GM21723 (cell line): ENCODE measurements at regions not wholly inside any gene's neighbourhood (a gene's known extent, or its start where the extent isn't known, plus 50 kb on each side); places are given as distances from the start of the nearest gene placed in this dataset.
"Not testable (repeated sequence)": the region's sequence is repeated elsewhere in the genome, so short reads cannot be mapped to it uniquely, and the experiment has no call there.

Source experiments
- ATAC-seq: cut with Tn5 transposase; IDR thresholded peaks from one replicate; pipeline ENCODE4 v1.9.1; 2021; ENCODE audit warnings: mild to moderate bottlenecking, moderate library complexity; ENCODE audit not compliant: unreplicated experiment

- not testable (repeated sequence) for ATAC-seq
These were observed 886.7 kb downstream of the FAT4 start for GRCh38 chr4:126201251-126202138.

- no peak for ATAC-seq
These were observed 887.5 kb downstream of the FAT4 start for GRCh38 chr4:126202226-126202625.

- no peak for ATAC-seq
These were observed 893.2 kb downstream of the FAT4 start for GRCh38 chr4:126207910-126208309.

- no peak for ATAC-seq
These were observed 894.4 kb downstream of the FAT4 start for GRCh38 chr4:126209147-126209546.

GRCh38 chr4:126213996-126214395 is 899.2 kb downstream of the FAT4 start:
- no peak for ATAC-seq

- ATAC-seq: no peak
These were observed 901.0 kb downstream of the FAT4 start for GRCh38 chr4:126215759-126216158.

GRCh38 chr4:126216611-126217010 is 901.9 kb downstream of the FAT4 start:
- no peak for ATAC-seq

- ATAC-seq: no peak
These were observed 906.5 kb downstream of the FAT4 start for GRCh38 chr4:126221282-126221681.

- ATAC-seq: no peak
These were observed 907.1 kb downstream of the FAT4 start for GRCh38 chr4:126221717-126222340.

- ATAC-seq: no peak
These were observed 909.1 kb downstream of the FAT4 start for GRCh38 chr4:126223784-126224407.

GRCh38 chr4:126227428-126227827 is 912.7 kb downstream of the FAT4 start:
- ATAC-seq: no peak

- no peak for ATAC-seq
These were observed 915.5 kb downstream of the FAT4 start for GRCh38 chr4:126230269-126230668.

GRCh38 chr4:126233483-126233882 is 918.7 kb downstream of the FAT4 start:
- ATAC-seq: no peak

- ATAC-seq: no peak
These were observed 923.3 kb downstream of the FAT4 start for GRCh38 chr4:126238013-126238412.

GRCh38 chr4:126241634-126242033 is 926.9 kb downstream of the FAT4 start:
- no peak for ATAC-seq

- ATAC-seq: no peak
These were observed 928.1 kb downstream of the FAT4 start for GRCh38 chr4:126242679-126243390.

- no peak for ATAC-seq
These were observed 932.7 kb downstream of the FAT4 start for GRCh38 chr4:126247409-126247808.

GRCh38 chr4:126250006-126250405 is 935.3 kb downstream of the FAT4 start:
- no peak for ATAC-seq

GRCh38 chr4:126251169-126251568 is 936.4 kb downstream of the FAT4 start:
- ATAC-seq: no peak

- ATAC-seq: no peak
These were observed 947.9 kb downstream of the FAT4 start for GRCh38 chr4:126262665-126263064.

- ATAC-seq: no peak
These were observed 950.1 kb downstream of the FAT4 start for GRCh38 chr4:126264839-126265238.
